ENCODE measurements at regions not wholly inside any gene's neighbourhood (a gene's known extent, or its start where the extent isn't known, plus 50 kb on each side); places are given as distances from the start of the nearest gene placed in this dataset.
"Not testable (repeated sequence)": the region's sequence is repeated elsewhere in the genome, so short reads cannot be mapped to it uniquely, and the experiment has no call there.

- DNase-seq = not testable (repeated sequence)
These were observed 183.0 kb downstream of the HACE1 start for GRCh38 chr6:104676679-104677078.

- DNase-seq = not testable (repeated sequence)
These were observed 184.6 kb downstream of the HACE1 start for GRCh38 chr6:104675161-104675560.

- DNase-seq = not testable (repeated sequence)
These were observed 186.6 kb downstream of the HACE1 start for GRCh38 chr6:104673078-104673477.

- DNase-seq = not testable (repeated sequence)
These were observed 188.2 kb downstream of the HACE1 start for GRCh38 chr6:104671591-104671891.

GRCh38 chr6:104670834-104671590, 188.7 kb downstream of the HACE1 start:
- DNase-seq = not testable (repeated sequence)

DNA sequence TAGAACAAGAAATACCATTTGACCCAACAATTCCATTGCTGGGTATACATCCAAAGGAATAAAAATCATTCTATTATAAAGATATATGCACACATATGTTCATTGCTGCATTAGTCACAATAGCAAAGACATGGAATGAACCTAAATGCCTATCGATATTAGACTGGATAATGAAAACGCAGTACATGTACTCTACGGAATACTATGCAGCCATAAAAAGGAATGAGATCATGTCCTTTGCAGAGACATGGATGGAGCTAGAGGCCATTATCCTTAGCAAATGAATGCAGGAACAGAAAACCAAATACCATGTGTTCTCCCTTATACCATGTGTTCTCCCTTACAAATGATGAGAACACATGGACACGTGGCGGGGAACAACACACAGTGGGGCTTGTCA, 190.2 kb downstream of the HACE1 start:
- DNase-seq = no peak

GRCh38 chr6:104656235-104656634, 203.5 kb downstream of the HACE1 start:
- DNase-seq = no peak

DNA sequence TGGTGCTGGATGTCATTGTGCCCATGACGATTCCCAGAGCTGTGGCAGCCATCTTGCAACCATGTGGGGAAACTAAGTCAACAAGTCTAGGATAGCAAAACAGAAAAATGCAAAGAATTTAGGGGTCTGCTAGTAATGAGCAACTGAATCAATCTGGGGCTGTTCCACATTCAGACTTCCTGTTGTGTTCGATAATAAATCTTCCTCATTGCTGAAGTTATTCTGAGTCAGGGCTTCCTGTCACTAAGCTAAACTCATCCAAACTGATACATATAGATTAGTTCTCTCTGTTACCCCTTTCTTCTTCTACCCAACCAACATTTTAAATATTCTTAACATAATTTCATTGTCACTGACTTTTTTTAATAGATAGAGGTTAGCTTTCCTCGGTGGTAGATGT, 205.9 kb downstream of the HACE1 start:
- DNase-seq = no peak

DNA sequence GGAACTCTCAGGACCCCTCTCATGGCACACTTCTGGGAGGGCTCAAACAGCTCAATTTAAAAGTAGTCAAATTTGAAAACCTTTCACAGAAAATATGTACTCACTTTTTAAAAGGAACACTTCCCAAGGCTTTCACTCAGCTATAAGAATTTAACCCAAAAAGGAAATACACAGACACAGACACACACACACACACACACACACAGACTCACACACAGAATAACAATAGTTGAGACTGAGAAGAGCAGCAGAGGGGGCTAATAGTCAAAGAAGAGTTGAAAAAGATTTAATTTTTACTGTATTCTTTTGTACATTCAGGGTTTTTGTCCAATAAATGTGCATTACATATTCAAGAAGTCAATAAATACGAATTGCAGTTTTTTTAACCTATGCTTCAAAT, 211.4 kb downstream of the HACE1 start:
- no peak for DNase-seq

- no peak for DNase-seq
These were observed 214.9 kb downstream of the HACE1 start for GRCh38 chr6:104644848-104645247.

DNA sequence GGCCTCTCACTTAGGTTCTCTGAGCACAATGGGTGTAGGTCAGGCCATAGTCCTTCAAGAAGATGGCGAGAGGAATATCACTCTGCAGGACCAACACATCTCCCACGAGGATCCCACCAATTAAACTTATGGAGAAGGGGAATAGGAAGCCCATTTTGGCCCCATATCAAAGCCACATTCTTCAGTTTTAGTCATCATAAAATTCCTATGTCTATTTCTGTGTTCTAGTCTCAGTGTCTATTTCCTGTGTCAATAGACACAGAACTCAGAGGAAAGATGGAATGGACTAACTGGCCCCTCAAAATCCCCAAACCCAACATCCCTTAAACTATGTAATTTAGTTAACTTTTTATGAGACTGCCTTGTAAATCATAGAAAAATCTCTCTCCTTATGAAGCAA, 216.8 kb downstream of the HACE1 start:
- DNase-seq = no peak

GRCh38 chr6:104640761-104641160, 219.0 kb downstream of the HACE1 start:
- no peak for DNase-seq

DNA sequence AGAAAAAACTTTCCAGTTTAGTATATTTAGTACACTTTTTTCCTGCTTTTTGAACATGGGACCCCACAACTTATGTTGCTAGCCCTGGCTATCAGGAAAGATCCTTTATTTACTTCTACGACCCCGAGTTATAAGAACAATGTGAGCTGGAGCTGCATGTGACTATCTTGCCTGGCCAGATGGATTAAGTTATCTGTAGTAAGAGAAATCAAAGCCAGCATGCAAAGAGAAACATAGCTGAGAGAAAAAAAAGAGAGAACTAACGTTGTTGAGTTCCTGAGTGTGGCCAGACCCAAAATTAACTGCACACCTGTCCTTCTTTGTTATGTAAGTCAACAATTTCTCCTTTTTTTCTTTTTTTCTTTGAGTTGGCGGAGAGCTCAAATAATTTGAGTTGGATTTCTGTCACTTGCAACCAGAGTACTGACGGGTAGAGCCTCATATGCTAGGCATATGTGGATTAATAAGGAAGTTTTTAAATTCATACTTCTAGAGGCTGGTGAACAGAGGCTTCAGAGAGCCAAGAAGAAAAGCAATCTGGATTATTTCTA, 219.5 kb downstream of the HACE1 start:
- no peak for DNase-seq

GRCh38 chr6:104639668-104640067, 220.1 kb downstream of the HACE1 start:
- no peak for DNase-seq

DNA sequence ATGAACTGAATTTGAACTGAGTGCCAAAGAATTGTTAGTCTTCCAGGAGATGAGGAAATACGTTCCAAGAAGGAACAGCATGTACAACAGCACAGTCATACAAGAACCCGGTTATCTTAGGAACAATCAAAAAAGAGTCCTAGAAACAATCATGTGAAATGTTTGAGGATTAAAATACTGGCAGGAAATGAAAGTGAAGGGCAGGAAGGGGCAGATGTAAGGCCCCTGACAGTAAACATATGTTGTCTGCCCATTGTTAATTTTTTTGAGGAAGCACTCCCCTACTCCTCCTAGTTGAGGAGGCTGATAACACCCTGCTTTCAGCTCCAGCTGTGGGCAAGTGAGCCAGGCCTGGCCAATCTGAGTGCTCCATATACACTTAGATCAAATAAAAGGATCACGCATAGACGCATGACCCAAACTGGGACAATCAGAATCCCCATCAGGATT, 220.9 kb downstream of the HACE1 start:
- DNase-seq = no peak

DNA sequence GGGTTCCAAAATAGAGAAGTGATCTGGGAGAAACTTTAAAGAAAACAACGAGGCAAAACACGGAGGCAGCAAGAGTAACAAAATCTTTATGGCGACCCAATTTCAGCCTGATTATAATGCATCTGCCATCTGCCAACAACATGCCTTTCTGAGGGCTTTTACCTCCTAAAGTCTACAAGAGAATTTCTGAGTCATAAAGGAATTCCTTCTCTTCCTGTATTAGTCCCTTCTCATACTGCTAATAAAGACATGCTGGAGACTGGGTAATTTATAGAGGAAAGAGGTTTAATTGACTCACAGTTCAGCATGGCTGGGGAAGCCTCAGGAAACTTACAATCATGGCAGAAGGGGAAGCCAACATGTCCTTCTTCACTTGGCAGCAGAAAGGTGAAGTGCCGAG, 226.6 kb downstream of the HACE1 start:
- DNase-seq = no peak

GRCh38 chr6:104632588-104632987, 227.1 kb downstream of the HACE1 start:
- DNase-seq = no peak

GRCh38 chr6:104630955-104631354, 228.8 kb downstream of the HACE1 start:
- DNase-seq = no peak

DNA sequence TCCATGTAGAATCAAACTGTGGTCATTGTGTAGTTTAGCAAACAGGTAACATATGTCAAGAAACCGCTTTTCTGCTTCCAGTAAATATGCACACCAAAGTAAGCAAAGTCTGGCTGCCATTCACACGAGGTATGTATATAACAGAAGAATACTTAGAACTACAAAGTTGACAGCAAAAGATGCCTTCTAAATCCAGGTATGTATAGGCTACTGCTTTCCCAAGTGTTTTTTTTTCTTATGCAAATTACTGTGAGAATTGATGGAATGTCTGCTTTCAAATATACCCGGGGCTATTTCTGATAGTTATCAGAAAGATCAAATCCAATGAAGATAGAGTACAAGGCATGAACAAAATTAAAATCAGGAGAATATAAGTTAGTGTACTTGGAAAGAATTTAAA, 229.2 kb downstream of the HACE1 start:
- DNase-seq = no peak

DNA sequence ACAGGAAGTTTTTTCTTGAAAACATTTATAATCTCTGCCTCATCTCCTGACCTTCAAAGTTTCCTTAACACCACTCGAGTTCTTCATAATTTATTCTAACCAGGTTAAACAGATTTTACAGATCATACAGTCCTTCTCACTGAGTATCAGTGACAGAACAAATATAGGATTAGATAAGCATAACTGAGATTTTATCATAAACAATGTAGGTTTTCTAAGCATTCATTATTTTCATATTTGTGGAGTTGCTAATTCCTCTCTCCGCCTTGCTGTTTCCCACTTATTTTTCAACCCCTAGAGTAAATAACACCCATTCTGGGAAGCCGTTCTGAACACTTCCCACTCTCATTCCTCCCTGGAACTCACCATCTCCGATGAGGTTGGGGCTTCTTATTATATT, 229.9 kb downstream of the HACE1 start:
- no peak for DNase-seq

- DNase-seq = no peak
These were observed 234.2 kb downstream of the HACE1 start for GRCh38 chr6:104625536-104625935.

- no peak for DNase-seq
These were observed 236.5 kb downstream of the HACE1 start for GRCh38 chr6:104623052-104623690.

DNA sequence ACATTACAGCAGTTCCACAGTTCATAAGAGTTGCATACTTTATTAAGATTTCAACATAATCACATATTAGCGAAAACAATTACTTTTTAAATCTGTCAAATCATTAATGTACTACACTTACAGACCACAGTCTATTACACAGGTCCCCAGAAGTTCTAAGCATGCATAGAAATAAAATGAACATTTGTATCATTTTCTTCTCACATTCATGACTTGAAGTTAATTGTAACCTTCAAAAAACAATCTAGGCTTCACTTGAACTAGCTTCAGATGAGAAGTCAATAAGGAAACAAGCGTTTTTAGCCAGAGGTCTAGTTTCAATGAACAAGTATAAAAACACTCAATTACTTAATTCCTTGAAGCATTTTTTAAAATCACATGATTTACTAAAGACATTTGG, 238.3 kb downstream of the HACE1 start:
- DNase-seq = no peak

GRCh38 chr6:104617591-104617990, 242.1 kb downstream of the HACE1 start:
- DNase-seq = no peak

DNA sequence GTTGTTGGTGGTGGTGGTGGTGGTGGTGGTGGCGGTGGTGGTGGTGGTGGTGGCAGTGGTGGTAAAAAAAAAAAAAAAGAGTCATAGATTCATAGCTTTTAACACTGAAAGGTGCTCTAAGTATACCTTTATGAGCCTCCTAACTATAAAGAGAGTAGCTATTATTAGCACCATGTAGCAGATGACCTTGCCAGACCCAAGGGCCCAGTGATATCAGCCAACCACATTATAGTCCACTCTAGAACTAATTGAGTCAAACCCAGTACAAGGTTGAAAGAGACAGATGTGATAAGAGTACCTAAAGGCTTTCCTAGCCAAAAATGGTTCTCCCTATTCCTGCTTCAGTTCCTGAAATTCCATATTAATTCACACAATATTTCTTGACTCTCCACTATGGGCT, 245.3 kb downstream of the HACE1 start:
- DNase-seq = no peak

Measured in right forelimb (tissue), 1 donor.